ENCODE measurements at regions not wholly inside any gene's neighbourhood (a gene's known extent, or its start where the extent isn't known, plus 50 kb on each side); places are given as distances from the start of the nearest gene placed in this dataset.

DNA sequence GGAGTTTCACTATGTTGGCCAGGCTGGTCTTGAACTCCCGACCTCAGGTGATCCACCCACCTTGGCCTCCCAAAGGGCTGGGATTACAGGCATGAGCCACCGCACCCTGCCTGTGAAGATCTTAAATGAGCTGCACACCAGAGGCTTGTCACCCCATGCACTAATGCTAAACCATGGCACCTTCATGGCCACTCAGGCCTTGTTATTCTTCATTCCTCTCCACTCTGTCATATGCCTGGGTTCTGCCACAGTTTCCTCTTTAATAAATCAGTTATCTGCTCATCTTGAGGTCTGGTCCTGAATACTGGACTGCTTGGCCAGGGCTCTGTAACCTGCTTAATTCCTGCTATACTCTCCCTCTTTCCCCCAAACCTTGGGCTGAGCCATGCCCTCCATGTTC, 104.3 kb upstream of the FOXN2 start:
- intact Hi-C loops (cut with DNase I): no loop called here
- Histone ChIP-seq H3K4me1 (no peaks in the 10 kb centered on the region), H3K27ac (no peak overlapping the region), H3K36me3 (no peaks in the 10 kb centered on the region), H3K9me3 (no peaks in the 10 kb centered on the region), H3K4me3 (no peak overlapping the region), H3K27me3 (no peaks in the 10 kb centered on the region)
- 100% methylated on average over 1 of the region's 2 CpGs for WGBS (ENCODE audit: insufficient coverage, low coverage, low lambda C conversion rate, missing lambda C conversion rate)
- no peak for ATAC-seq
- DNase-seq: no peak
- no peak for TF ChIP-seq POLR2A (IDR thresholded peaks at IDR 0.05)
- TF ChIP-seq, protein P1, sequence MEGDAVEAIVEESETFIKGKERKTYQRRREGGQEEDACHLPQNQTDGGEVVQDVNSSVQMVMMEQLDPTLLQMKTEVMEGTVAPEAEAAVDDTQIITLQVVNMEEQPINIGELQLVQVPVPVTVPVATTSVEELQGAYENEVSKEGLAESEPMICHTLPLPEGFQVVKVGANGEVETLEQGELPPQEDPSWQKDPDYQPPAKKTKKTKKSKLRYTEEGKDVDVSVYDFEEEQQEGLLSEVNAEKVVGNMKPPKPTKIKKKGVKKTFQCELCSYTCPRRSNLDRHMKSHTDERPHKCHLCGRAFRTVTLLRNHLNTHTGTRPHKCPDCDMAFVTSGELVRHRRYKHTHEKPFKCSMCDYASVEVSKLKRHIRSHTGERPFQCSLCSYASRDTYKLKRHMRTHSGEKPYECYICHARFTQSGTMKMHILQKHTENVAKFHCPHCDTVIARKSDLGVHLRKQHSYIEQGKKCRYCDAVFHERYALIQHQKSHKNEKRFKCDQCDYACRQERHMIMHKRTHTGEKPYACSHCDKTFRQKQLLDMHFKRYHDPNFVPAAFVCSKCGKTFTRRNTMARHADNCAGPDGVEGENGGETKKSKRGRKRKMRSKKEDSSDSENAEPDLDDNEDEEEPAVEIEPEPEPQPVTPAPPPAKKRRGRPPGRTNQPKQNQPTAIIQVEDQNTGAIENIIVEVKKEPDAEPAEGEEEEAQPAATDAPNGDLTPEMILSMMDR (IDR thresholded peaks at IDR 0.05): no peak

DNA sequence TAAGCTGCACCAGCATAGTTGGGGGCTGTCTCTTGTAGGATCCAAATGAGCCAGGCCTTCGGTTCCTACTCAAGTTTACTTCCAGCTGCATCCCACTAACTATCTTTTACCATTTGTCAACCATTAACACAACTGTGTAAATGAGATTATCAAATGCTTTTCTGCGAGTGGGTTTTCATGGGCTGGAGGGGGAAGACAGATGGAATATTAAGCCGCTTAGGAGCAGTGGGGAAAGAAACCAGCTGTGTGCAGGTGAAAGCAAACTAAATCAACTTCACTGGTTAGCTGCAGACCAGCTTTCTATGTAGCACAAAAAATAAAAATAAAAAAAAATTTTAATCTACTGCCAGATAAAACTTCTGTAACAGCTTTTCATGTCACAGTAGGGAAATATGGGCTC, 100.8 kb upstream of the FOXN2 start:
- intact Hi-C loops (cut with DNase I): no loop called here
- Histone ChIP-seq H3K4me3 (no peak overlapping the region), H3K27me3 (no peaks in the 10 kb centered on the region), H3K27ac (no peak overlapping the region), H3K4me1 (peaks cover 0 to 16% (median 5%) of the 10 kb centered on the region in 4 donors), H3K36me3 (no peaks in the 10 kb centered on the region), H3K9me3 (no peaks in the 10 kb centered on the region)
- ATAC-seq: no peak
- DNase-seq: no peak
- TF ChIP-seq POLR2A (IDR thresholded peaks at IDR 0.05): no peak
- TF ChIP-seq, protein P1 (IDR thresholded peaks at IDR 0.05): no peak
- WGBS (ENCODE audit: insufficient coverage, low coverage, low lambda C conversion rate, missing lambda C conversion rate): 77% methylated on average over 3 of the region's 3 CpGs

DNA sequence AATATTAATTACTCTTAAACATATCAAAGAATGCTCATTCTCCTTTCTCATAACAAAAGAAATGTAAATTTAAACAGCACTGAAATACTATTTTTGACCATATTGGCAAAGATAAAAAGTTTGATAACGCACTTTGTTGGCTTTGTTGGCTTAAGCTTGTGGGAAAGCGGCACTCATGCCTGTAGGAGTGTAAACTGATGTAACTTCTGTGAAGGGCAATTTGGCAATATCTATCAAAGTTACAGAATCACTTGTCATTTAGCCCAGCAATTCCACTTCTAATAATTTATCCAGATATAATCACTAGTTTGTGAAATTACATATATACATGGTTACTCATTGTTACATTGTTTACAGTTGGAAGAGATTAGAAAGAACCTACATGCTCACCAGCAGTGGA, 96.3 kb upstream of the FOXN2 start:
- TF ChIP-seq, protein P1 (IDR thresholded peaks at IDR 0.05): no peak
- no peak for TF ChIP-seq POLR2A (IDR thresholded peaks at IDR 0.05)
- H3K4me3 ChIP-seq: no peak overlapping the region
- H3K4me1 ChIP-seq: peaks cover 0 to 53% (median 17%) of the 10 kb centered on the region in 4 donors
- no peaks in the 10 kb centered on the region for H3K9me3 ChIP-seq
- intact Hi-C loops (cut with DNase I): no loop called here
- 26% methylated on average over 2 of the region's 2 CpGs for WGBS (ENCODE audit: insufficient coverage, low coverage, low lambda C conversion rate, missing lambda C conversion rate)
- H3K36me3 ChIP-seq: no peaks in the 10 kb centered on the region
- DNase-seq (no peak), ATAC-seq (peak; percentile 20 to 44 (median 33))
- H3K27me3 ChIP-seq: no peaks in the 10 kb centered on the region
- H3K27ac ChIP-seq: peak overlapping the region; percentile 27 to 92 (median 51)

DNA sequence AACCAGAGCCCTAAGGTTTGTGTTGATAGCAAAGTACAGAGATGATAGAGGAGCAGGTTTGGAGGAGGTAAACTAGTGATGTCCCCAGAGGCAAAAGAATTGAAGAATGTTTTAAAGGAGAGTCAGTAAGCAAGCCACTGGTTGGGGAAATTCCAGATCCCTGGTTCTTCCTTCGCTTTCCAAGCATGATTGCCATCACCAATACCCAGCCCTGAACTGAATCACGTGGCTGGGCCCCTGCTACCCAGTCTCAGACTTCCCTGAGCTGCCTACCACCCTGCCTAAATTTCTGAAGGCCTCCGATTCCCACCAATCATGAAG, 95.3 kb upstream of the FOXN2 start:
- ATAC-seq: peak in 2 of 4 donors; percentile 1 to 4
- H3K27ac ChIP-seq: peak overlapping the region; percentile 51 to 92 (median 68)

More for the DNA sequence above, 95.3 kb upstream of the FOXN2 start:
- H3K4me1 ChIP-seq: peaks cover 0 to 53% (median 17%) of the 10 kb centered on the region in 4 donors
- no peak for DNase-seq
- TF ChIP-seq POLR2A (IDR thresholded peaks at IDR 0.05): no peak
- TF ChIP-seq, protein P1 (IDR thresholded peaks at IDR 0.05): no peak
- intact Hi-C loops (cut with DNase I): no loop called here
- no peaks in the 10 kb centered on the region for H3K9me3 ChIP-seq
- H3K36me3 ChIP-seq: no peaks in the 10 kb centered on the region
- H3K27me3 ChIP-seq: no peaks in the 10 kb centered on the region
- 34% methylated on average over 2 of the region's 3 CpGs for WGBS (ENCODE audit: insufficient coverage, low coverage, low lambda C conversion rate, missing lambda C conversion rate)
- no peak overlapping the region for H3K4me3 ChIP-seq

Data from right lobe of liver (tissue), 6 donors.